HL-60 (cell line): ENCODE measurements at regions not wholly inside any gene's neighbourhood (a gene's known extent, or its start where the extent isn't known, plus 50 kb on each side); places are given as distances from the start of the nearest gene placed in this dataset.

Source experiments
- CTCF ChIP-seq: IDR thresholded peaks from one replicate; pipeline ENCODE4 v1.5.1; 2011; ENCODE audit warnings: low read length, control low read depth, inconsistent platforms; ENCODE audit not compliant: insufficient read depth
- GABPA ChIP-seq: IDR thresholded peaks from 2 replicates; pipeline ENCODE4 v1.6.1; 2012; ENCODE audit warnings: low read depth
- POLR2AphosphoS5 ChIP-seq: IDR thresholded peaks from 2 replicates; pipeline ENCODE4 v1.6.1; 2012; ENCODE audit warnings: low read depth
- REST ChIP-seq: IDR thresholded peaks from 2 replicates; pipeline ENCODE4 v1.6.1; 2012; ENCODE audit warnings: low read depth; ENCODE audit not compliant: insufficient replicate concordance

- TF ChIP-seq CTCF (no peak), POLR2AphosphoS5 (no peak), GABPA (no peak), REST (no peak)
These were observed 109.8 kb downstream of the ACTL7B start for GRCh38 chr9:108746001-108746400.
